Stomach (tissue), 4 donors: ENCODE measurements at regions not wholly inside any gene's neighbourhood (a gene's known extent, or its start where the extent isn't known, plus 50 kb on each side); places are given as distances from the start of the nearest gene placed in this dataset.

Experiments
- POLR2A ChIP-seq, 4 donors: fragments of 450-650 bp; IDR thresholded peaks; one replicate each; pipeline ENCODE4 v1.6.1; 2016; ENCODE audit warnings: antibody characterized with exemption in 4 of 4, control low read depth in 2 of 4, mild to moderate bottlenecking in 1 of 4, moderate library complexity in 1 of 4
- TF ChIP-seq, protein P1 (sequence below), 7 experiments: fragments of 450-650 bp in 4 of 7; fragments of 200-600 bp in 3 of 7; sonication (generic) in 3 of 7; IDR thresholded peaks; one replicate each; pipeline ENCODE4 v1.5.1; 2016 to 2019; ENCODE audit warnings: antibody characterized with exemption in 7 of 7, control low read depth in 2 of 7, mild to moderate bottlenecking in 1 of 7

GRCh38 chr1:195697130-195697529 lies 911.1 kb downstream of the KCNT2 start:
- TF ChIP-seq POLR2A (IDR thresholded peaks at IDR 0.05) = no peak
- TF ChIP-seq, protein P1, sequence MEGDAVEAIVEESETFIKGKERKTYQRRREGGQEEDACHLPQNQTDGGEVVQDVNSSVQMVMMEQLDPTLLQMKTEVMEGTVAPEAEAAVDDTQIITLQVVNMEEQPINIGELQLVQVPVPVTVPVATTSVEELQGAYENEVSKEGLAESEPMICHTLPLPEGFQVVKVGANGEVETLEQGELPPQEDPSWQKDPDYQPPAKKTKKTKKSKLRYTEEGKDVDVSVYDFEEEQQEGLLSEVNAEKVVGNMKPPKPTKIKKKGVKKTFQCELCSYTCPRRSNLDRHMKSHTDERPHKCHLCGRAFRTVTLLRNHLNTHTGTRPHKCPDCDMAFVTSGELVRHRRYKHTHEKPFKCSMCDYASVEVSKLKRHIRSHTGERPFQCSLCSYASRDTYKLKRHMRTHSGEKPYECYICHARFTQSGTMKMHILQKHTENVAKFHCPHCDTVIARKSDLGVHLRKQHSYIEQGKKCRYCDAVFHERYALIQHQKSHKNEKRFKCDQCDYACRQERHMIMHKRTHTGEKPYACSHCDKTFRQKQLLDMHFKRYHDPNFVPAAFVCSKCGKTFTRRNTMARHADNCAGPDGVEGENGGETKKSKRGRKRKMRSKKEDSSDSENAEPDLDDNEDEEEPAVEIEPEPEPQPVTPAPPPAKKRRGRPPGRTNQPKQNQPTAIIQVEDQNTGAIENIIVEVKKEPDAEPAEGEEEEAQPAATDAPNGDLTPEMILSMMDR (IDR thresholded peaks at IDR 0.05) = no peak
